ENCODE measurements at regions not wholly inside any gene's neighbourhood (a gene's known extent, or its start where the extent isn't known, plus 50 kb on each side); places are given as distances from the start of the nearest gene placed in this dataset.

DNA sequence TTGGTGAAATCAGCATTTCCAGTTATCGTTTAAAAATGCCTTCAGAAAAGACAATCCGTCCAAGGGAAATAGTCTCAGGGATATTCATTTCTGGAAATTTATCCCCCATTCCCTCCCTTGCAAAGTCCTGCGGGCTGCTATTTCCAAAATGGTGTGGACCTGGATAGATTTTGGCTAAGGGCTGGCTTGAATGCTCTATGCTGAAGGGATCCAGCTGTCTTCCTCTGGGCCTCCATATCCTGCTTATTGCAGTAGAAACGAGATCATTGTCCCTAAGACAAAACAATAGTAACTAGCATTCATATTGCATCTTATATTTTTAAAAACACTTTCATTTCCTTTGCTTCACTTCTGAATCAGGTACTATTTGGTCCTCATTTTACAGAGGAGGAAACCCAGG lies 129.9 kb downstream of the ANKRD60 start:
- TF ChIP-seq EZH2phosphoT487 (IDR thresholded peaks at IDR 0.05; ENCODE audit: borderline replicate concordance) = no peak
- TF ChIP-seq, protein P1, sequence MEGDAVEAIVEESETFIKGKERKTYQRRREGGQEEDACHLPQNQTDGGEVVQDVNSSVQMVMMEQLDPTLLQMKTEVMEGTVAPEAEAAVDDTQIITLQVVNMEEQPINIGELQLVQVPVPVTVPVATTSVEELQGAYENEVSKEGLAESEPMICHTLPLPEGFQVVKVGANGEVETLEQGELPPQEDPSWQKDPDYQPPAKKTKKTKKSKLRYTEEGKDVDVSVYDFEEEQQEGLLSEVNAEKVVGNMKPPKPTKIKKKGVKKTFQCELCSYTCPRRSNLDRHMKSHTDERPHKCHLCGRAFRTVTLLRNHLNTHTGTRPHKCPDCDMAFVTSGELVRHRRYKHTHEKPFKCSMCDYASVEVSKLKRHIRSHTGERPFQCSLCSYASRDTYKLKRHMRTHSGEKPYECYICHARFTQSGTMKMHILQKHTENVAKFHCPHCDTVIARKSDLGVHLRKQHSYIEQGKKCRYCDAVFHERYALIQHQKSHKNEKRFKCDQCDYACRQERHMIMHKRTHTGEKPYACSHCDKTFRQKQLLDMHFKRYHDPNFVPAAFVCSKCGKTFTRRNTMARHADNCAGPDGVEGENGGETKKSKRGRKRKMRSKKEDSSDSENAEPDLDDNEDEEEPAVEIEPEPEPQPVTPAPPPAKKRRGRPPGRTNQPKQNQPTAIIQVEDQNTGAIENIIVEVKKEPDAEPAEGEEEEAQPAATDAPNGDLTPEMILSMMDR (conservative IDR thresholded peaks at IDR 0.05; ENCODE audit: low read length) = no peak
